Neural progenitor cell (in vitro differentiated cells): ENCODE measurements at regions not wholly inside any gene's neighbourhood (a gene's known extent, or its start where the extent isn't known, plus 50 kb on each side); places are given as distances from the start of the nearest gene placed in this dataset.

ENCODE experiments used
- DNase-seq: peaks from one replicate; pipeline ENCODE4 v3.0.0-alpha.2; 2016; ENCODE audit warnings: low spot score
- H2AFZ ChIP-seq: fragments of 200-600 bp; sonication (generic); replicated peaks from 2 replicates; pipeline ENCODE4 v1.6.1; 2016; ENCODE audit warnings: antibody characterized with exemption
- H3F3A ChIP-seq: fragments of 200-600 bp; sonication (generic); 2 replicates; pipeline ENCODE4 v1.6.1; 2016; ENCODE audit warnings: antibody characterized with exemption, low read depth
- H3K27ac ChIP-seq: fragments of 200-600 bp; sonication (generic); 2 replicates; pipeline ENCODE4 v1.5.1; 2016; ENCODE audit warnings: mild to moderate bottlenecking
- H3K27me3 ChIP-seq: fragments of 200-600 bp; sonication (generic); 2 replicates; pipeline ENCODE4 v1.6.1; 2016; ENCODE audit warnings: mild to moderate bottlenecking, moderate library complexity
- H3K36me3 ChIP-seq: fragments of 200-600 bp; sonication (generic); 2 replicates; pipeline ENCODE4 v1.5.1; 2016
- H3K4me1 ChIP-seq: fragments of 200-600 bp; sonication (generic); 2 replicates; pipeline ENCODE4 v1.6.1; 2016; ENCODE audit warnings: mixed run types
- H3K4me2 ChIP-seq: fragments of 200-600 bp; sonication (generic); 2 replicates; pipeline ENCODE4 v1.6.1; 2016
- H3K4me3 ChIP-seq: fragments of 200-600 bp; sonication (generic); 2 replicates; pipeline ENCODE4 v1.5.1; 2016
- H3K79me2 ChIP-seq: fragments of 200-600 bp; sonication (generic); 2 replicates; pipeline ENCODE4 v1.6.1; 2016; ENCODE audit warnings: low read depth
- H3K9ac ChIP-seq: fragments of 200-600 bp; sonication (generic); 2 replicates; pipeline ENCODE4 v1.6.1; 2016
- H3K9me3 ChIP-seq: fragments of 200-600 bp; sonication (generic); 2 replicates; pipeline ENCODE4 v1.5.1; 2016; ENCODE audit warnings: low read depth
- H4K20me1 ChIP-seq: fragments of 200-600 bp; sonication (generic); 2 replicates; pipeline ENCODE4 v1.6.1; 2016; ENCODE audit warnings: low read depth
- H3K27ac Mint-ChIP-seq: 3 replicates; pipeline ENCODE4 v1.8.0; 2021; ENCODE audit warnings: mixed read lengths
- H3K27me3 Mint-ChIP-seq: 2 replicates; pipeline ENCODE4 v1.8.0; 2022; ENCODE audit warnings: low read depth, mild to moderate bottlenecking, inconsistent platforms, moderate library complexity, mixed read lengths; ENCODE audit not compliant: insufficient read depth
- H3K36me3 Mint-ChIP-seq: 3 replicates; pipeline ENCODE4 v1.8.0; 2021; ENCODE audit warnings: mixed read lengths
- H3K4me1 Mint-ChIP-seq: 3 replicates; pipeline ENCODE4 v1.8.0; 2021; ENCODE audit warnings: mixed read lengths
- H3K4me3 Mint-ChIP-seq: 3 replicates; pipeline ENCODE4 v1.8.0; 2021; ENCODE audit warnings: mild to moderate bottlenecking, moderate library complexity, mixed read lengths
- H3K9me3 Mint-ChIP-seq: 3 replicates; pipeline ENCODE4 v1.8.0; 2020; ENCODE audit warnings: mixed read lengths
- EZH2 ChIP-seq: fragments of 200-600 bp; sonication (generic); IDR thresholded peaks from 2 replicates; pipeline ENCODE4 v1.6.1; 2017; ENCODE audit warnings: antibody characterized with exemption, mild to moderate bottlenecking, moderate library complexity
- EZH2phosphoT487 ChIP-seq: fragments of 200-600 bp; sonication (generic); IDR thresholded peaks from 2 replicates; pipeline ENCODE4 v1.6.1; 2017; ENCODE audit warnings: antibody characterized with exemption
- TF ChIP-seq, protein P1 (sequence below): fragments of 200-600 bp; sonication (generic); IDR thresholded peaks from 2 replicates; pipeline ENCODE4 v1.5.1; 2017; ENCODE audit warnings: antibody characterized with exemption, mild to moderate bottlenecking

DNA sequence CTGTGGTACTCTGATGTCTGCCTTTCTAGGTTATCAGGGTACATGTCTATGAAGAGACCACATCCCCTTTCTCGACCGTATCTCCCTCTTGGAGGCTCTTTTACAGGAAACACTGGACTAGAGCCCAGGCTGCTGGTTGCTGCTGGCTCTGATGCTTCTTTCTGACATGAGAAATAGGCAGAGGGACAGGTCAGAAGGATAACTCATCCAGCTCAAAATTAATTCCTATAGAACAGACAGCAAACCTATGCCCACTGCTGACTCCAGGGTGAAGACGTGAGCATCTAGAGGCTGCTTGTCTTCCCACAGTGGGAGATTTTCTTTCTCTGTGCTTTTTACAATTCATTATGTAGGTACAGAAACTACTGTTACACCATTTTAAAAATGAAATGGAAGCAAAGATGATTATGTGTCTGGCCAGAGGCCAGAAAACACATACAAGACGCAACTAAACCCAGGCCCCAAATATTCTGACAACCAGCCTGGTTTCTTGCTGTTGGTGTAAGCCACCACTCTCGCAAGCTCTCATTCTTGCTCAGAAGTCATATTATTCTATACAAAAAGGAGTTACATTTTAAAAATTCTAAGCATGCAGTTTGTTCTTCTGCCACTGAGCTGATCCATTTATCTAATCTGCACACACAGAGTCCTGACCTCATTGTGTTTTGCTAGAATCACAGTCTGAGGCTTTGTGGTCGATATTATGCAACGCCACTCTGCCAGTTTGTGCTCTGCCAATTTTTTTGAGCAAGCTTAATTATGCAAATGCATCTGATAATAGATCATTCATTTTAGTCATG lies 424.3 kb downstream of the KIF20B start:
- no peak overlapping the region for H3K4me3 Mint-ChIP-seq
- no peaks in the 10 kb centered on the region for H3F3A ChIP-seq
- no peak overlapping the region for H3K4me2 ChIP-seq
- no peaks in the 10 kb centered on the region for H3K4me1 Mint-ChIP-seq
- H3K27me3 ChIP-seq = no peaks in the 10 kb centered on the region
- no peaks in the 10 kb centered on the region for H4K20me1 ChIP-seq
- no peaks in the 10 kb centered on the region for H3K27me3 Mint-ChIP-seq
- no peaks in the 10 kb centered on the region for H3K36me3 Mint-ChIP-seq
- no peak overlapping the region for H3K27ac Mint-ChIP-seq
- H3K79me2 ChIP-seq = no peaks in the 10 kb centered on the region
- no peak for DNase-seq
- TF ChIP-seq, protein P1, sequence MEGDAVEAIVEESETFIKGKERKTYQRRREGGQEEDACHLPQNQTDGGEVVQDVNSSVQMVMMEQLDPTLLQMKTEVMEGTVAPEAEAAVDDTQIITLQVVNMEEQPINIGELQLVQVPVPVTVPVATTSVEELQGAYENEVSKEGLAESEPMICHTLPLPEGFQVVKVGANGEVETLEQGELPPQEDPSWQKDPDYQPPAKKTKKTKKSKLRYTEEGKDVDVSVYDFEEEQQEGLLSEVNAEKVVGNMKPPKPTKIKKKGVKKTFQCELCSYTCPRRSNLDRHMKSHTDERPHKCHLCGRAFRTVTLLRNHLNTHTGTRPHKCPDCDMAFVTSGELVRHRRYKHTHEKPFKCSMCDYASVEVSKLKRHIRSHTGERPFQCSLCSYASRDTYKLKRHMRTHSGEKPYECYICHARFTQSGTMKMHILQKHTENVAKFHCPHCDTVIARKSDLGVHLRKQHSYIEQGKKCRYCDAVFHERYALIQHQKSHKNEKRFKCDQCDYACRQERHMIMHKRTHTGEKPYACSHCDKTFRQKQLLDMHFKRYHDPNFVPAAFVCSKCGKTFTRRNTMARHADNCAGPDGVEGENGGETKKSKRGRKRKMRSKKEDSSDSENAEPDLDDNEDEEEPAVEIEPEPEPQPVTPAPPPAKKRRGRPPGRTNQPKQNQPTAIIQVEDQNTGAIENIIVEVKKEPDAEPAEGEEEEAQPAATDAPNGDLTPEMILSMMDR = no peak
- TF ChIP-seq EZH2 (no peak), EZH2phosphoT487 (no peak)
- H2AFZ ChIP-seq = no peak overlapping the region
- no peaks in the 10 kb centered on the region for H3K9me3 Mint-ChIP-seq
- H3K27ac ChIP-seq = no peak overlapping the region
- H3K36me3 ChIP-seq = no peaks in the 10 kb centered on the region
- no peaks in the 10 kb centered on the region for H3K9me3 ChIP-seq
- no peaks in the 10 kb centered on the region for H3K4me1 ChIP-seq
- H3K9ac ChIP-seq = no peak overlapping the region
- no peak overlapping the region for H3K4me3 ChIP-seq

- Histone ChIP-seq H3K27ac (no peak overlapping the region), H3K36me3 (no peaks in the 10 kb centered on the region), H3K4me1 (no peaks in the 10 kb centered on the region), H3K9ac (no peak overlapping the region), H4K20me1 (no peaks in the 10 kb centered on the region), H3K9me3 (no peaks in the 10 kb centered on the region), H3F3A (no peaks in the 10 kb centered on the region), H3K4me3 (no peak overlapping the region), H2AFZ (no peak overlapping the region), H3K4me2 (no peak overlapping the region), H3K79me2 (no peaks in the 10 kb centered on the region), H3K27me3 (no peaks in the 10 kb centered on the region)
- DNase-seq = no peak
- H3K4me3 Mint-ChIP-seq = no peak overlapping the region
- no peaks in the 10 kb centered on the region for H3K27me3 Mint-ChIP-seq
- no peaks in the 10 kb centered on the region for H3K36me3 Mint-ChIP-seq
- TF ChIP-seq EZH2phosphoT487 (no peak), EZH2 (no peak)
- TF ChIP-seq, protein P1 = no peak
- H3K4me1 Mint-ChIP-seq = no peaks in the 10 kb centered on the region
- no peak overlapping the region for H3K27ac Mint-ChIP-seq
- peaks cover 2% of the 10 kb centered on the region for H3K9me3 Mint-ChIP-seq
These were observed 424.8 kb downstream of the KIF20B start for GRCh38 chr10:90126256-90126595.

DNA sequence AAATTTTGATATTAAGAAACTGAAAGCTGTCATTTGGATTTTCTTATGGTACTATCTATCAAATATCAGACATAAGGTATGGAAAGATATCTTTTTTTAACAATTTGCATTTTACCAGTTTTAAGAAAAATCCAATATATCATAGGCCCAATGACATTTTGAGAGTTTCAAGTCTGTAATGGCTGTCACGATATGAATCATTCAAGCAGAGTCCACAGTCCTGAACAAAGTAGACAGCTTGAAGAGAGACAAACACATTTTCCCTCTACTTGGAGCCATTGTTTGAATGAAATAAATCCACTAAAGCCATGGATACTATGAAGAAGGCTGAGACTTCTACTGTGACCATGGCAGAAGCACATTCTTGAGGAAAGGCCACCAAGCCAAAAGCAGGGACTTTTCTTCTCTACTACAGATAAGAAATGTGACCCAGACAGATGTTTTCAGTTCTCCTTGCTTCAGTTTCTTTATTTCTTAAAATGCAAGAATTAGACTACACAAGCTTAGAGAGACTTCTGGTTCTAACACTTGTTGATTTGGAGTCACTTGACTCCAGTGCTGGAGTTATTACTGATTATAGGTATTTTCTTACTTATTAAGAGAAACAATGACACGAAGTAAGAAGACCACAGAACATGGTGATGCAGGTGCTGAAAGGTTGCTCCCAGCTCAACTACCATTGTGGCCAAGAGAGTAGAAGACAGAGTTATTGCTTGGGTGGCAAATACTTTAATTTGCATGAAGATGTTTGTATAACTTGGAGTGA lies 429.1 kb downstream of the KIF20B start:
- Histone ChIP-seq H2AFZ (no peak overlapping the region), H3F3A (no peaks in the 10 kb centered on the region), H3K9me3 (no peaks in the 10 kb centered on the region), H3K27me3 (no peaks in the 10 kb centered on the region), H3K79me2 (no peaks in the 10 kb centered on the region), H3K36me3 (no peaks in the 10 kb centered on the region), H3K4me3 (no peak overlapping the region), H3K27ac (no peak overlapping the region), H3K4me2 (no peak overlapping the region), H3K9ac (no peak overlapping the region), H3K4me1 (no peaks in the 10 kb centered on the region), H4K20me1 (no peaks in the 10 kb centered on the region)
- no peak for DNase-seq
- Mint-ChIP-seq H3K27me3 (no peaks in the 10 kb centered on the region), H3K36me3 (no peaks in the 10 kb centered on the region), H3K4me3 (no peak overlapping the region), H3K9me3 (peaks cover 7% of the 10 kb centered on the region), H3K27ac (no peak overlapping the region), H3K4me1 (no peaks in the 10 kb centered on the region)
- TF ChIP-seq EZH2 (no peak), EZH2phosphoT487 (no peak)
- TF ChIP-seq, protein P1 = no peak
